22Rv1 (cell line): ENCODE measurements at regions not wholly inside any gene's neighbourhood (a gene's known extent, or its start where the extent isn't known, plus 50 kb on each side); places are given as distances from the start of the nearest gene placed in this dataset.

Experiments used
- ZFX ChIP-seq: fragments of 450-650 bp; IDR thresholded peaks from 2 replicates; pipeline ENCODE4 v1.6.1; 2017; ENCODE audit warnings: antibody characterized with exemption, borderline replicate concordance
- TF ChIP-seq, protein P1 (sequence below): fragments of 450-650 bp; IDR thresholded peaks from 2 replicates; pipeline ENCODE4 v1.5.1; 2017; ENCODE audit warnings: mild to moderate bottlenecking

DNA sequence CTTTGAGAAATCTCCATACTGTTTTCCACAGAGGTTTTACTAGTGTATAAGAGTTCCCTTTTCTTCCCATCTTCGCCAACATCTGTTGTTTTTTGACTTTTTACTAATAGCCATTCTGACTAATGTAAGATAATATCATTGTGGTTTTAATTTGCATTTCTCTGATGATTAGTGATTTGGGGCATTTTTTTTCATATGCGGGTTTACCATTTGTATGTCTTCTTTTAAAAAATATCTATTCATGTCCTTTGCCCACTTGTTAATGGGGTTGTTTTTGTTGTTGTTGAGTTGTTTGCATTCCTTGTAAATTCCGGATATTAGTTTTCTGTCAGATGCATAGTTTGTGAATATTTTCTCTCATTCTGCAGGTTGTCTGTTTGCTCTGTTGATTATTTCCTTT lies 167.1 kb downstream of the PRL start:
- TF ChIP-seq, protein P1, sequence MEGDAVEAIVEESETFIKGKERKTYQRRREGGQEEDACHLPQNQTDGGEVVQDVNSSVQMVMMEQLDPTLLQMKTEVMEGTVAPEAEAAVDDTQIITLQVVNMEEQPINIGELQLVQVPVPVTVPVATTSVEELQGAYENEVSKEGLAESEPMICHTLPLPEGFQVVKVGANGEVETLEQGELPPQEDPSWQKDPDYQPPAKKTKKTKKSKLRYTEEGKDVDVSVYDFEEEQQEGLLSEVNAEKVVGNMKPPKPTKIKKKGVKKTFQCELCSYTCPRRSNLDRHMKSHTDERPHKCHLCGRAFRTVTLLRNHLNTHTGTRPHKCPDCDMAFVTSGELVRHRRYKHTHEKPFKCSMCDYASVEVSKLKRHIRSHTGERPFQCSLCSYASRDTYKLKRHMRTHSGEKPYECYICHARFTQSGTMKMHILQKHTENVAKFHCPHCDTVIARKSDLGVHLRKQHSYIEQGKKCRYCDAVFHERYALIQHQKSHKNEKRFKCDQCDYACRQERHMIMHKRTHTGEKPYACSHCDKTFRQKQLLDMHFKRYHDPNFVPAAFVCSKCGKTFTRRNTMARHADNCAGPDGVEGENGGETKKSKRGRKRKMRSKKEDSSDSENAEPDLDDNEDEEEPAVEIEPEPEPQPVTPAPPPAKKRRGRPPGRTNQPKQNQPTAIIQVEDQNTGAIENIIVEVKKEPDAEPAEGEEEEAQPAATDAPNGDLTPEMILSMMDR, result no peak
- no peak for TF ChIP-seq ZFX
